ENCODE measurements at regions not wholly inside any gene's neighbourhood (a gene's known extent, or its start where the extent isn't known, plus 50 kb on each side); places are given as distances from the start of the nearest gene placed in this dataset.

GRCh38 chr1:229146647-229147046, 124.3 kb upstream of the RAB4A start:
- TF ChIP-seq, protein P1, sequence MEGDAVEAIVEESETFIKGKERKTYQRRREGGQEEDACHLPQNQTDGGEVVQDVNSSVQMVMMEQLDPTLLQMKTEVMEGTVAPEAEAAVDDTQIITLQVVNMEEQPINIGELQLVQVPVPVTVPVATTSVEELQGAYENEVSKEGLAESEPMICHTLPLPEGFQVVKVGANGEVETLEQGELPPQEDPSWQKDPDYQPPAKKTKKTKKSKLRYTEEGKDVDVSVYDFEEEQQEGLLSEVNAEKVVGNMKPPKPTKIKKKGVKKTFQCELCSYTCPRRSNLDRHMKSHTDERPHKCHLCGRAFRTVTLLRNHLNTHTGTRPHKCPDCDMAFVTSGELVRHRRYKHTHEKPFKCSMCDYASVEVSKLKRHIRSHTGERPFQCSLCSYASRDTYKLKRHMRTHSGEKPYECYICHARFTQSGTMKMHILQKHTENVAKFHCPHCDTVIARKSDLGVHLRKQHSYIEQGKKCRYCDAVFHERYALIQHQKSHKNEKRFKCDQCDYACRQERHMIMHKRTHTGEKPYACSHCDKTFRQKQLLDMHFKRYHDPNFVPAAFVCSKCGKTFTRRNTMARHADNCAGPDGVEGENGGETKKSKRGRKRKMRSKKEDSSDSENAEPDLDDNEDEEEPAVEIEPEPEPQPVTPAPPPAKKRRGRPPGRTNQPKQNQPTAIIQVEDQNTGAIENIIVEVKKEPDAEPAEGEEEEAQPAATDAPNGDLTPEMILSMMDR (IDR thresholded peaks at IDR 0.05): no peak
- TF ChIP-seq POLR2A (IDR thresholded peaks at IDR 0.05): no peak
